ENCODE measurements at regions not wholly inside any gene's neighbourhood (a gene's known extent, or its start where the extent isn't known, plus 50 kb on each side); places are given as distances from the start of the nearest gene placed in this dataset.

DNA sequence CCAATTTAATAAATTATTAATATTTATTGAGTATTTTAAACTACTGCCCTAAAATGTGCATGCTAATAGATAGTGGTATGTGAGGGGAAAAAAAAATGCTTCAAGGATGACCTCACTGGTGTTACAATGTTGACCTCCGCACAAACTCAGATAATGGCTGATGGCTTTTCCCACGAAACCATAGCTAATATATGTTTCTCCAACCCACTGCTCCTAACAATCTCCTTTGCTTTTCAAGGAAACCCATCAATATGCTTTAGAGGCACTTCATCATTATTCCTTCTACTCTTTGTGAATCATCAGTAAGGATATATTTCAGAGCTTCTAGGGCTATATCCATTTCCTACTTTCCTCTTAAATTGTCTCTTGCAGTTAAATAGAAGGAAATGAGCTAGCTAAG lies 1752.0 kb upstream of the TENM3 start:
- no peak for TF ChIP-seq EZH2 (optimal IDR thresholded peaks at IDR 0.05; ENCODE audit: low read depth, low read length)
- TF ChIP-seq, protein P1, sequence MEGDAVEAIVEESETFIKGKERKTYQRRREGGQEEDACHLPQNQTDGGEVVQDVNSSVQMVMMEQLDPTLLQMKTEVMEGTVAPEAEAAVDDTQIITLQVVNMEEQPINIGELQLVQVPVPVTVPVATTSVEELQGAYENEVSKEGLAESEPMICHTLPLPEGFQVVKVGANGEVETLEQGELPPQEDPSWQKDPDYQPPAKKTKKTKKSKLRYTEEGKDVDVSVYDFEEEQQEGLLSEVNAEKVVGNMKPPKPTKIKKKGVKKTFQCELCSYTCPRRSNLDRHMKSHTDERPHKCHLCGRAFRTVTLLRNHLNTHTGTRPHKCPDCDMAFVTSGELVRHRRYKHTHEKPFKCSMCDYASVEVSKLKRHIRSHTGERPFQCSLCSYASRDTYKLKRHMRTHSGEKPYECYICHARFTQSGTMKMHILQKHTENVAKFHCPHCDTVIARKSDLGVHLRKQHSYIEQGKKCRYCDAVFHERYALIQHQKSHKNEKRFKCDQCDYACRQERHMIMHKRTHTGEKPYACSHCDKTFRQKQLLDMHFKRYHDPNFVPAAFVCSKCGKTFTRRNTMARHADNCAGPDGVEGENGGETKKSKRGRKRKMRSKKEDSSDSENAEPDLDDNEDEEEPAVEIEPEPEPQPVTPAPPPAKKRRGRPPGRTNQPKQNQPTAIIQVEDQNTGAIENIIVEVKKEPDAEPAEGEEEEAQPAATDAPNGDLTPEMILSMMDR (IDR thresholded peaks at IDR 0.05; ENCODE audit: low read length) = no peak
- no peak for TF ChIP-seq EZH2phosphoT487 (IDR thresholded peaks at IDR 0.05; ENCODE audit: low read length)
- Histone ChIP-seq H3K4me1 (ENCODE audit: low read length) (peaks cover 12% of the 10 kb centered on the region), H2AFZ (ENCODE audit: low read length) (no peak overlapping the region), H3K9me2 (replicated peaks; ENCODE audit: insufficient read depth, low read length) (no peaks in the 10 kb centered on the region), H3K4me3 (ENCODE audit: low read length) (no peak overlapping the region), H3K27ac (ENCODE audit: low read length) (no peak overlapping the region), H3K4me2 (ENCODE audit: low read depth, low read length) (no peak overlapping the region), H3K36me3 (replicated peaks; ENCODE audit: insufficient read depth, low read length) (no peaks in the 10 kb centered on the region), H3K9me3 (replicated peaks; ENCODE audit: insufficient read depth, low read length) (no peaks in the 10 kb centered on the region), H3K27me3 (replicated peaks; ENCODE audit: insufficient read depth, low read length) (no peaks in the 10 kb centered on the region), H3K79me2 (ENCODE audit: low read length) (no peaks in the 10 kb centered on the region), H3F3A (ENCODE audit: insufficient read depth, low read length) (0 out of 2 replicates have a peak, but pooled peaks cover 6% of the 10 kb centered on the region), H3K9ac (ENCODE audit: low read length) (no peak overlapping the region), H4K20me1 (ENCODE audit: insufficient read depth, low read length) (no peaks in the 10 kb centered on the region)
- no peak for DNase-seq

DNA sequence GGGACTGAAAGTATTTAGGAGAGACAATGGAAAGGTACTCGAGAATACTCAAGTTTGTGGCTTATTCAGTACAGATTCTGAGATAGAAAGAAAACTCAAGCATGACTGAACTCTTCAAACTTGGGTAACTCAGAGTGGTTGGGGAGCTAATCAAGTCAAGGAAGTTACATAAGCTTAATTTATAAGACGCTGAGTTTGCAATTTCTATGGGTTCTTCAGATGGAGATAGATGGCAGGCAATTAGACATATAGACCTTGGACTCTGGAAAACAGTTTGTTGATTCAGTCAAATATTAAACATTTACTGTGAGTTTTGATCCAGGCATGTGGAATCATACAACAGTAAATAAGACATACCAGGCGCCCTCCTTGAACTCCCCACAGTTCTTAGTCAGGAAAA lies 1749.9 kb upstream of the TENM3 start:
- Histone ChIP-seq H3K4me1 (ENCODE audit: low read length) (no peaks in the 10 kb centered on the region), H3K9me3 (replicated peaks; ENCODE audit: insufficient read depth, low read length) (no peaks in the 10 kb centered on the region), H3K9ac (ENCODE audit: low read length) (no peak overlapping the region), H3K27ac (ENCODE audit: low read length) (no peak overlapping the region), H3K4me3 (ENCODE audit: low read length) (no peak overlapping the region), H4K20me1 (ENCODE audit: insufficient read depth, low read length) (no peaks in the 10 kb centered on the region), H3K36me3 (replicated peaks; ENCODE audit: insufficient read depth, low read length) (no peaks in the 10 kb centered on the region), H3K4me2 (ENCODE audit: low read depth, low read length) (no peak overlapping the region), H3K9me2 (replicated peaks; ENCODE audit: insufficient read depth, low read length) (no peaks in the 10 kb centered on the region), H3K27me3 (replicated peaks; ENCODE audit: insufficient read depth, low read length) (no peaks in the 10 kb centered on the region), H2AFZ (ENCODE audit: low read length) (no peak overlapping the region), H3F3A (ENCODE audit: insufficient read depth, low read length) (no peaks in the 10 kb centered on the region), H3K79me2 (ENCODE audit: low read length) (no peaks in the 10 kb centered on the region)
- TF ChIP-seq EZH2 (optimal IDR thresholded peaks at IDR 0.05; ENCODE audit: low read depth, low read length) (no peak), EZH2phosphoT487 (IDR thresholded peaks at IDR 0.05; ENCODE audit: low read length) (no peak)
- DNase-seq = no peak

DNA sequence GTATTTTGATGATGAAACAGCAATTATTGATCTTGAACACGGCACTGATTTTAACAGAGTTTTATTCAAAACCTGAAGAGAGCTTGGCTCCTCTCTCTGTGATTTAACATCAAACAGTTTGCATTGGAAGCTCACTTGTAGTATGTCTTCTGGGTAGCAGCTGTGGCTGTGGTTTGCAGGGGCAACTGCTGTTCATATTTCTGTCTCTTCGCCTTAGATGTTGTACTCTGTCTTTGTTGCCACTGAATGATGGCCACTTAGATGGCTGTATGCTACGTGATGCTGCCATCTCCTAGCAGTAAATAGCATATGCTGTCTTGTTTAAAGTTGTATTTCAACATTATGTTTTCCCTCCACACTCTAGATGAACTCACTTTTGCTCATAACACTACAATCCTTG lies 1743.0 kb upstream of the TENM3 start:
- Histone ChIP-seq H3K4me1 (ENCODE audit: low read length) (peaks cover 14% of the 10 kb centered on the region; the same call in 1 of the 2 replicates), H3K4me2 (ENCODE audit: low read depth, low read length) (no peak overlapping the region), H3K9ac (ENCODE audit: low read length) (no peak overlapping the region), H2AFZ (ENCODE audit: low read length) (no peak overlapping the region), H3K27ac (ENCODE audit: low read length) (no peak overlapping the region), H4K20me1 (ENCODE audit: insufficient read depth, low read length) (no peaks in the 10 kb centered on the region), H3K79me2 (ENCODE audit: low read length) (no peaks in the 10 kb centered on the region), H3K27me3 (replicated peaks; ENCODE audit: insufficient read depth, low read length) (no peaks in the 10 kb centered on the region), H3K9me2 (replicated peaks; ENCODE audit: insufficient read depth, low read length) (no peaks in the 10 kb centered on the region), H3K36me3 (replicated peaks; ENCODE audit: insufficient read depth, low read length) (no peaks in the 10 kb centered on the region), H3F3A (ENCODE audit: insufficient read depth, low read length) (no peaks in the 10 kb centered on the region), H3K4me3 (ENCODE audit: low read length) (no peak overlapping the region), H3K9me3 (replicated peaks; ENCODE audit: insufficient read depth, low read length) (no peaks in the 10 kb centered on the region)
- no peak for DNase-seq
- TF ChIP-seq EZH2 (optimal IDR thresholded peaks at IDR 0.05; ENCODE audit: low read depth, low read length) = no peak
- TF ChIP-seq, protein P1 (IDR thresholded peaks at IDR 0.05; ENCODE audit: low read length) = no peak
- TF ChIP-seq EZH2phosphoT487 (IDR thresholded peaks at IDR 0.05; ENCODE audit: low read length) = no peak

DNA sequence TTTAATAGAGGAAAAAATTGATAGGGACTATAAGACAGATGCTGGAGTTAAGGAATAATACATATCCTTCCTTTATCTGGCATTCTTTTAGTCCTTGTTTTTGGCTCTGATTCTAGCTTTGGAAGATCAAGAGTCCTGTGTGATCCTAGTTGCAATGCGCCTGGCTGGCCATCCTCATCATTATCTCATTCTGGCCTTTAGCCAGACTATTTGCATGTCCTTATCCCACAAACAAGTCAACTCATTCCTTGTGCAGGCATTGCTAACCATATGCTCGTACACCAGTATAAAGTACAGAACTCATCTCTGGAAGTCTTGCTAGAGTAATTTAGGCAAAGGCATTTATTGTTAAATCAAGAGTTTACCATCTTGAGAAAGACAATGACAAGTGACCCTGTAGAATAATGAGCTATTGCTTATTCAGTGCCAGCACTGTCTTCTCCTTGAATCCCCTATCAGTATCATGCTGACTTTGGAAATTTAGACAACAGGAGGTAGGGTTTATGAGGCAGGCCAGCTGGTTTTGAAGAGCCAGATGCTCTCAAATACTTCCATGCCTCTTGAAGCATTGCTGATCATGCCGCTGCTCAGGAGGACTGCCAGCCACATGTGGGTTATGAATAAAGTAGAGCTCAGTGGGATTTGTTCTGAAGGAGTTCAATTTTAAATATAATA lies 1730.3 kb upstream of the TENM3 start:
- Histone ChIP-seq H3K27me3 (replicated peaks; ENCODE audit: insufficient read depth, low read length) (no peaks in the 10 kb centered on the region), H3K4me1 (ENCODE audit: low read length) (no peaks in the 10 kb centered on the region), H4K20me1 (ENCODE audit: insufficient read depth, low read length) (no peaks in the 10 kb centered on the region), H3K79me2 (ENCODE audit: low read length) (no peaks in the 10 kb centered on the region), H3K36me3 (replicated peaks; ENCODE audit: insufficient read depth, low read length) (no peaks in the 10 kb centered on the region), H3F3A (ENCODE audit: insufficient read depth, low read length) (no peaks in the 10 kb centered on the region), H3K9me3 (replicated peaks; ENCODE audit: insufficient read depth, low read length) (no peaks in the 10 kb centered on the region), H3K4me3 (ENCODE audit: low read length) (no peak overlapping the region), H3K9me2 (replicated peaks; ENCODE audit: insufficient read depth, low read length) (no peaks in the 10 kb centered on the region), H3K27ac (ENCODE audit: low read length) (no peak overlapping the region), H2AFZ (ENCODE audit: low read length) (no peak overlapping the region), H3K9ac (ENCODE audit: low read length) (no peak overlapping the region), H3K4me2 (ENCODE audit: low read depth, low read length) (no peak overlapping the region)
- DNase-seq = no peak
- TF ChIP-seq, protein P1 (IDR thresholded peaks at IDR 0.05; ENCODE audit: low read length) = no peak
- TF ChIP-seq EZH2phosphoT487 (IDR thresholded peaks at IDR 0.05; ENCODE audit: low read length) = no peak
- no peak for TF ChIP-seq EZH2 (optimal IDR thresholded peaks at IDR 0.05; ENCODE audit: low read depth, low read length)

All from MM.1S (cell line).